Retinal pigment epithelial cell (primary cell): ENCODE measurements at regions not wholly inside any gene's neighbourhood (a gene's known extent, or its start where the extent isn't known, plus 50 kb on each side); places are given as distances from the start of the nearest gene placed in this dataset.
"Not testable (repeated sequence)": the region's sequence is repeated elsewhere in the genome, so short reads cannot be mapped to it uniquely, and the experiment has no call there.

Experiments
- DNase-seq: peaks from one replicate; pipeline ENCODE4 v3.0.0-alpha.2; 2010; ENCODE audit warnings: low read depth
- H3K4me3 ChIP-seq: 2 replicates; pipeline ENCODE4 v1.5.1; 2011; ENCODE audit warnings: mild to moderate bottlenecking, low read length, control low read depth, moderate library complexity
- TF ChIP-seq, protein P1 (sequence below): conservative IDR thresholded peaks from 2 replicates; pipeline ENCODE4 v1.5.1; 2011; ENCODE audit warnings: low read depth, low read length, control low read depth, inconsistent platforms

DNA sequence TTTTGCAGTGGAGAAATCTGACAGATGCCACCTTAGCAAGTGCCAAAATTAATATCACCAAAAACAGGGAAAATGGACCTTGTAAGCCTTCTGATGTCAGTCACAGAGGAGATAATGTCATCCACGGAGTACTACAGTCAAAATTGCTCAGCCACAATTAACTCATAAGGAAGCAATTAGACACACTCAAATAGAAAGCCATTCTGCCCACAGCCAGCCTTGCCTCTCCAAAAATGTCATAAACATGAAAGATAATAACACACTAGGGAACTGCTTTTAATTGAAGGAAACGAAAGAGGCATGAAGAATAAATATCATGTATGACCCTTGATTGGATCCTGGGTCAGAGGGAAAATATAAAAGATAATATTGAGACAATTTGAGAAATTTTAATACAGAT, 505.6 kb upstream of the API5 start:
- H3K4me3 ChIP-seq: no peak overlapping the region
- TF ChIP-seq, protein P1, sequence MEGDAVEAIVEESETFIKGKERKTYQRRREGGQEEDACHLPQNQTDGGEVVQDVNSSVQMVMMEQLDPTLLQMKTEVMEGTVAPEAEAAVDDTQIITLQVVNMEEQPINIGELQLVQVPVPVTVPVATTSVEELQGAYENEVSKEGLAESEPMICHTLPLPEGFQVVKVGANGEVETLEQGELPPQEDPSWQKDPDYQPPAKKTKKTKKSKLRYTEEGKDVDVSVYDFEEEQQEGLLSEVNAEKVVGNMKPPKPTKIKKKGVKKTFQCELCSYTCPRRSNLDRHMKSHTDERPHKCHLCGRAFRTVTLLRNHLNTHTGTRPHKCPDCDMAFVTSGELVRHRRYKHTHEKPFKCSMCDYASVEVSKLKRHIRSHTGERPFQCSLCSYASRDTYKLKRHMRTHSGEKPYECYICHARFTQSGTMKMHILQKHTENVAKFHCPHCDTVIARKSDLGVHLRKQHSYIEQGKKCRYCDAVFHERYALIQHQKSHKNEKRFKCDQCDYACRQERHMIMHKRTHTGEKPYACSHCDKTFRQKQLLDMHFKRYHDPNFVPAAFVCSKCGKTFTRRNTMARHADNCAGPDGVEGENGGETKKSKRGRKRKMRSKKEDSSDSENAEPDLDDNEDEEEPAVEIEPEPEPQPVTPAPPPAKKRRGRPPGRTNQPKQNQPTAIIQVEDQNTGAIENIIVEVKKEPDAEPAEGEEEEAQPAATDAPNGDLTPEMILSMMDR: no peak
- no peak for DNase-seq

DNA sequence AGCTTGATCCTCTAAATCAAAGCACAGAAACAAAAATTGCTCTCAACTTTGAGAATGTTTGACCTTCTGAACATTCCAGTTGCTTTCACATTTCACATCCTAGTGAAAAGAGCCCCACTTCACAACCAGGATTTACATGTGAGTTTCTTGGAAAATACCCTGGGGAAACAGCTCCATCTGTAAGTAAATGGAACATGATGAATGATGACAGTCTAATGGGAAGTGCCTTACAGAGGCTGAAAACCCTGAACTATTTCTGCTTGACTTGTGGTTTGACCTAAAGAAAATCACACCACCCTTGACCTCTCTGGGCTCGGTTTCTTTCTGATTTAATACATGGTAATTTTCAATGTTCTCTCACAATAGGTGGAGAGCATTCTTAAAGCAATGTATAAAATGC, 499.4 kb upstream of the API5 start:
- TF ChIP-seq, protein P1: no peak
- DNase-seq: no peak
- no peak overlapping the region for H3K4me3 ChIP-seq

DNA sequence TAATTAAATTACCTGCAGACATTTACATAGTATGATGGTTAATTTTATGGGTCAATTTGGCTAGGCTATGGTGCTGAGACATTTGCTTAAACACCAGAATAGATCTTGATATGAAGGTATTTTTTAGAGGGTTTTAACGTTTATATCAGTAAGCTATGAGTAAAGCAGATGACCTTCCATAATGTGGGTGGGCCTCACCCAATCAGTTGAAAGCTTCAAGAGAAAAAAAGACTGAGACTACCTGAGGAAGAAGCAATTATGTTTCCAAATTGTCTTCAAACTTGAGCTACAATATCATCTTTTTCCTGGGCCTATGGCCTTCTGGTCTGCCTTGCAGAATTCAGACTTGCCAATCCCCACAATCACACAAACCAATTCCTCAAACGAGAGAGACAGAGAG, 498.8 kb upstream of the API5 start:
- H3K4me3 ChIP-seq: no peak overlapping the region
- TF ChIP-seq, protein P1: no peak
- DNase-seq: no peak

DNA sequence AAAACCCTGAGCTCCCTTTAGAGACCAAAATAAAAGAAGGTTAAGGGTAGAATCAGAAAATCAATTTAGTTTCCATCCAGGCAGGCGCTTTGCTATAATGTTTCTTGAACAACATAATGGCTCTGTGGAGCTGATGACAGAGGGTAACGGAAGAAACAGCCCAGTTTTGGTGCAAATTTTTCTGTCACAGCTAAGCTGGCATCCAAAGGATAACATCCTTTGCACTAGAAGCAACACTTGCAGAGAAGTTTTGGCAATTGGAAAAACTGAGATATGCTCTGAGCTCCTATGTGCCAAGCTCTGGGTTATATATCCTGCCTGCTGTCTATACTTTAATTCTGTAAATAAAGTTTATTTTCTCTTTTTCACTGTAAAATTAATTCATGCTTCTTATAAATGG, 495.3 kb upstream of the API5 start:
- TF ChIP-seq, protein P1: no peak
- no peak for DNase-seq
- H3K4me3 ChIP-seq: no peak overlapping the region

DNA sequence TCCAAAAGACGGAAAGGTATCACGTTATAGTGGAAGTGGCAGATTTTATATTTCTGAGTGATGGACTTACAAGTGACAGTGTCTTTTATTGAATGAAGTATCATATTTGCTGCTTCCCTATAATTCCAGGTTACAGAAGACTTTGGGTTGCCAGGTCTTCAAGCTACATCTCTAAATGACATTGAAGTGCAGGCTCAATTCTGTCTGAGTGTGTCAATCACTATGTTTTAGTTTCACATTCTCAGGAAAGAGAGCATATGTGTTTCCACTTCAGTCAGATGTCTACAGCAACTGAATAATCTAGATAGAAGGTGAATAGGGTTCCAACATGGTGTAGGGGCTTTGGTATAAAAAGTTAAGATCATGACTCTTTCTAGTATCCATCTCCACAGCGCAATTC, 492.7 kb upstream of the API5 start:
- DNase-seq: no peak
- H3K4me3 ChIP-seq: no peak overlapping the region
- TF ChIP-seq, protein P1: no peak

DNA sequence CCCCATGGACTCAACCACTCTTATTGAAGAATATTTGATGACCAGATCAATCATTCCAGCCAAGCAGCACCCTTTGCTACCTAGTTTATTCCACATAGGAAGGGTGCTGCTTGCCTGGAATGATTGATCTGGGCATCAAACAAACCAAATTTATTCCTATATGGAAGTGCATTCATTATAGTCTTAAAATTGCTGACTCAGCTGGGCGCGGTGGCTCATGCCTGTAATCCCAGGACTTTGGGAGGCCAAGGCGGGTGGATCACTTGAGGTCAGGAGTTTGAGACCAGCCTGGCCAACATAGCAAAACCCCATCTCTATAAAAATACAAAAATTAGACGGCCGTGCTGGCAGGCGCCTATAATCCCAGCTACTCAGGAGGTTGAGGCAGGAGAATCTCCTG, 489.6 kb upstream of the API5 start:
- not testable (repeated sequence) for H3K4me3 ChIP-seq, DNase-seq

DNA sequence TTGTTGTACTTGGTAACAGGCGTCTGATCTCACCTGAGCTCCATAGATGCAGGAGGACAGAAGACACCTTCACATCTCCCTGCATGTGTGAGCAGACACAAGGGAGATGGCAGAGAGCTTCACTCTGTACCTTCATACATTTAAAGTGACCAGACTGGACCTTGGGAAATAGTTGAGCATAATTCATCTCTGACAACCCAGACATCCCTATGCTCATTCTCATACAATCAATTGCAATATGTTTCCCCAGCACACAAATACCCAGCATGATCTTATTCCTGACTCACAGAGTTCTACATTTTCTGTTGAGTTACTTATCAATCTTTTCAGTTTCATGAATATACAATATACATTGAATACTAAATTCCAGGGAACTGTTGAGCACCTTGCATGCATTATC, 488.2 kb upstream of the API5 start:
- TF ChIP-seq, protein P1: no peak
- no peak for DNase-seq
- H3K4me3 ChIP-seq: no peak overlapping the region

DNA sequence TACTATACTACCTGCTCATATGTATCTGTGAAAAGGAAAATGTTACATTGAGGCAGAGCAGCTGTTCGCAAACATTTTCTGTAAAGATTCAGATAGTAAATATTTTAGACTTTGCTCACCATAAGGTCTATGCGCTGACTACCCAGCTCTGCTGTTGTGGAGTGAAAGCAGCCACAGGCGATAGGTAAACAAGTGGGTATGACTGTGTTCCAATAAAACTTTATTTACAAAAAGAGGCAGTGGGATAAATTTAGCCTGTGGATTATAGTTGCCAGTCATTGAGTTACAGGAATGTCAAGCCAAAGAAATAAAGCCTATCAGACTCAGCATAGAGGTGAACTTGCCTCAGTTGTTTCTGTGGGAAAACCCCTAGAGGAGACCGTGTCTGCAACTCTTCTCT, 487.7 kb upstream of the API5 start:
- H3K4me3 ChIP-seq: no peak overlapping the region
- no peak for DNase-seq
- TF ChIP-seq, protein P1: no peak
